ENCODE measurements at regions not wholly inside any gene's neighbourhood (a gene's known extent, or its start where the extent isn't known, plus 50 kb on each side); places are given as distances from the start of the nearest gene placed in this dataset.

- no peak for TF ChIP-seq GATA2 (IDR thresholded peaks at IDR 0.05; ENCODE audit: low read depth, low read length)
- TF ChIP-seq GATA3 (IDR thresholded peaks at IDR 0.05; ENCODE audit: low read depth, low read length) = no peak
Observed at GRCh38 chr2:207239754-207240494, 74.2 kb upstream of the KLF7 start.
